ENCODE measurements at regions not wholly inside any gene's neighbourhood (a gene's known extent, or its start where the extent isn't known, plus 50 kb on each side); places are given as distances from the start of the nearest gene placed in this dataset.

DNA sequence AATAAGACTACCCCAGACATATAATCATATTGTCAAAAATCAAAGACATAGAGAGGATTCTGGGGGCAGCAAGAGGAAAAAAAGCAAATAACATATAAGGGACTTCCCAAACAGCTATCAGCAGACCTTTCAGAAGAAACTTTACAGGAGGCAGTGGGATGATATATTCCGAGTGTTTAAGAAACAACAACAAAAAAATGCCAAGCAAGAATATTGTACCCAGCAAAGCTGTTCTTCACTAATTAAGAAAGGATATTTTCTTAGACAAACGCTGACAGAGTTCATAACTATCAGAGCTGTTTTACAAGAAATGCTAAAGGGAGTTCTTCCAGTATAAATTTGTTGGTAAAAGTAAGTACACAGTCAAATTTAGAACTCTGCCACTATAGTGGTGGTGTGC is 243.3 kb upstream of the AFDN start:
- intact Hi-C loops (cut with micrococcal nuclease; ENCODE audit: unreplicated experiment) = no loop called here
- ChIA-PET POLR2A (ENCODE audit: unreplicated experiment) (no interaction called here), CTCF (no interaction called here)
- H3K36me3 ChIP-seq (ENCODE audit: low read depth) = no peaks in the 10 kb centered on the region
- no TSS peak for BruUV-seq (replicated peaks)
- no peaks in the 10 kb centered on the region for H3K9me2 ChIP-seq (ENCODE audit: insufficient read depth)
- no peak overlapping the region for H3K4me3 ChIP-seq
- H3K9me3 ChIP-seq (ENCODE audit: insufficient read depth, low read depth) = no peaks in the 10 kb centered on the region
- H3K79me2 ChIP-seq (ENCODE audit: low read depth) = no peaks in the 10 kb centered on the region
- no peaks in the 10 kb centered on the region for H3F3A ChIP-seq (ENCODE audit: insufficient read depth, low read depth)
- H3K27me3 ChIP-seq (ENCODE audit: insufficient read depth, low read depth) = peaks cover 39% of the 10 kb centered on the region
- no peaks in the 10 kb centered on the region for H3K4me1 ChIP-seq (replicated peaks; ENCODE audit: insufficient read depth)
- TF ChIP-seq, protein P1, sequence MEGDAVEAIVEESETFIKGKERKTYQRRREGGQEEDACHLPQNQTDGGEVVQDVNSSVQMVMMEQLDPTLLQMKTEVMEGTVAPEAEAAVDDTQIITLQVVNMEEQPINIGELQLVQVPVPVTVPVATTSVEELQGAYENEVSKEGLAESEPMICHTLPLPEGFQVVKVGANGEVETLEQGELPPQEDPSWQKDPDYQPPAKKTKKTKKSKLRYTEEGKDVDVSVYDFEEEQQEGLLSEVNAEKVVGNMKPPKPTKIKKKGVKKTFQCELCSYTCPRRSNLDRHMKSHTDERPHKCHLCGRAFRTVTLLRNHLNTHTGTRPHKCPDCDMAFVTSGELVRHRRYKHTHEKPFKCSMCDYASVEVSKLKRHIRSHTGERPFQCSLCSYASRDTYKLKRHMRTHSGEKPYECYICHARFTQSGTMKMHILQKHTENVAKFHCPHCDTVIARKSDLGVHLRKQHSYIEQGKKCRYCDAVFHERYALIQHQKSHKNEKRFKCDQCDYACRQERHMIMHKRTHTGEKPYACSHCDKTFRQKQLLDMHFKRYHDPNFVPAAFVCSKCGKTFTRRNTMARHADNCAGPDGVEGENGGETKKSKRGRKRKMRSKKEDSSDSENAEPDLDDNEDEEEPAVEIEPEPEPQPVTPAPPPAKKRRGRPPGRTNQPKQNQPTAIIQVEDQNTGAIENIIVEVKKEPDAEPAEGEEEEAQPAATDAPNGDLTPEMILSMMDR (conservative IDR thresholded peaks at IDR 0.05) = no peak
- no peak for TF ChIP-seq EZH2 (IDR thresholded peaks at IDR 0.05; ENCODE audit: low read depth)
- no peak overlapping the region for H3K27ac ChIP-seq
- no peak overlapping the region for H3K4me2 ChIP-seq
- DNase-seq = no peak
- no peaks in the 10 kb centered on the region for H4K20me1 ChIP-seq (ENCODE audit: insufficient read depth)
- H2AFZ ChIP-seq = no peak overlapping the region

DNA sequence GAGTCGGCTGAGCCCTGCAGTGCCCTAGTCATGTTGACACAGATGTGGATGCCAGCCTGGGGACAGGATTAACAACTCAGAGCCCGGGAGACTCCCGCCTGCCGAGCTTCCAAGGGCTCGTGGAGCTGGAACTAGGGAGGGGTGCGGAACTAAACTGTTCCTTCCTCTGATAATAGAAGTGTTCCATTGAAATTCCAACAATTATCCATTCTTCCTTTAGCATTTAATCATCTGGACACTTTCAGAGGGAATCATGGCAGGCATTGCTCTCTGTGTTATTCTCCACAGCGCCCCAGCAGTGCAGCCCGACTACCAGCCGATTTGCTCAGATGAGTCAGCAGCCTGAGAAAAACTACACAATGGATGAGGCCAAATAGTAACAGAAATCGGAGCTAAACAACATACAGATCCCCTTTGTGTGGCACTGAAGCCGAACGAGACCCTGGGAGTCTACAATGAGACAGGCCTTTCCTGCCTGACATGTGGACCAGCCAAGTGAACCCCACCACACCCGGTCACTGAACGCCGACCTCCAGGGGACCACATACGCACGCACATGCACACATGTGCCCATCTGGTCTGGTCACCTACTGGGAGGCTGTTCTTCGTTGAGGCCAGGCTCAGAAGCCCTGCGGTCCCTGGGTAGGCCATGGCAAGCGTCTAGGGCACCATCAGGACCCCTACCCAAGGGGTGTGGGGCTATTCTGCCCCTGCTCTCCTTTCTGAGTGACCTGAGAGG is 238.4 kb upstream of the AFDN start:
- Histone ChIP-seq H3K4me3 (no peak overlapping the region), H3K4me1 (replicated peaks; ENCODE audit: insufficient read depth) (no peaks in the 10 kb centered on the region), H3K9me2 (ENCODE audit: insufficient read depth) (no peaks in the 10 kb centered on the region), H3K36me3 (ENCODE audit: low read depth) (no peaks in the 10 kb centered on the region), H3K27me3 (ENCODE audit: insufficient read depth, low read depth) (peaks cover 29% of the 10 kb centered on the region), H4K20me1 (ENCODE audit: insufficient read depth) (no peaks in the 10 kb centered on the region), H3F3A (ENCODE audit: insufficient read depth, low read depth) (no peaks in the 10 kb centered on the region), H3K4me2 (no peak overlapping the region), H3K27ac (no peak overlapping the region), H3K9me3 (ENCODE audit: insufficient read depth, low read depth) (no peaks in the 10 kb centered on the region), H3K79me2 (ENCODE audit: low read depth) (no peaks in the 10 kb centered on the region), H2AFZ (no peak overlapping the region)
- ChIA-PET POLR2A (ENCODE audit: unreplicated experiment) (no interaction called here), CTCF (no interaction called here)
- BruUV-seq (replicated peaks) = no TSS peak
- intact Hi-C loops (cut with micrococcal nuclease; ENCODE audit: unreplicated experiment) = no loop called here
- no peak for DNase-seq
- TF ChIP-seq EZH2 (IDR thresholded peaks at IDR 0.05; ENCODE audit: low read depth) = no peak
- TF ChIP-seq, protein P1 (conservative IDR thresholded peaks at IDR 0.05) = no peak

GRCh38 chr6:167588920-167589614 is 237.6 kb upstream of the AFDN start:
- H3K9me3 ChIP-seq (ENCODE audit: insufficient read depth, low read depth) = no peaks in the 10 kb centered on the region
- H2AFZ ChIP-seq = no peak overlapping the region
- TF ChIP-seq, protein P1 (conservative IDR thresholded peaks at IDR 0.05) = no peak
- TF ChIP-seq EZH2 (IDR thresholded peaks at IDR 0.05; ENCODE audit: low read depth) = no peak
- no peak overlapping the region for H3K27ac ChIP-seq
- H3K36me3 ChIP-seq (ENCODE audit: low read depth) = no peaks in the 10 kb centered on the region
- H3K79me2 ChIP-seq (ENCODE audit: low read depth) = no peaks in the 10 kb centered on the region
- H3F3A ChIP-seq (ENCODE audit: insufficient read depth, low read depth) = no peaks in the 10 kb centered on the region
- no TSS peak for BruUV-seq (replicated peaks)
- H3K4me2 ChIP-seq = no peak overlapping the region
- H3K4me1 ChIP-seq (replicated peaks; ENCODE audit: insufficient read depth) = no peaks in the 10 kb centered on the region
- H3K9me2 ChIP-seq (ENCODE audit: insufficient read depth) = no peaks in the 10 kb centered on the region
- CTCF ChIA-PET = no interaction called here
- POLR2A ChIA-PET (ENCODE audit: unreplicated experiment) = no interaction called here
- H3K27me3 ChIP-seq (ENCODE audit: insufficient read depth, low read depth) = peaks cover 29% of the 10 kb centered on the region
- H3K4me3 ChIP-seq = no peak overlapping the region
- intact Hi-C loops (cut with micrococcal nuclease; ENCODE audit: unreplicated experiment) = no loop called here
- H4K20me1 ChIP-seq (ENCODE audit: insufficient read depth) = no peaks in the 10 kb centered on the region
- DNase-seq = no peak

Data from PC-9 (cell line).